Tibial nerve (tissue), 4 donors: ENCODE measurements at regions not wholly inside any gene's neighbourhood (a gene's known extent, or its start where the extent isn't known, plus 50 kb on each side); places are given as distances from the start of the nearest gene placed in this dataset.

Experiments used
- CTCF ChIP-seq, 5 experiments: fragments of 200-600 bp in 3 of 5; fragments of 450-650 bp in 2 of 5; sonication (generic) in 3 of 5; IDR thresholded peaks; one replicate each; pipeline ENCODE4 v1.5.1; 2016 to 2019; ENCODE audit warnings: antibody characterized with exemption in 5 of 5, mild to moderate bottlenecking in 3 of 5, moderate library complexity in 2 of 5
- EP300 ChIP-seq, 2 donors: sonication (generic); formaldehyde crosslinking; IDR thresholded peaks; one replicate each; pipeline ENCODE4 v1.6.1; 2017; ENCODE audit warnings: antibody characterized with exemption in 2 of 2, mild to moderate bottlenecking in 1 of 2
- POLR2A ChIP-seq, 2 donors: fragments of 450-650 bp; IDR thresholded peaks; one replicate each; pipeline ENCODE4 v1.6.1; 2017; ENCODE audit warnings: antibody characterized with exemption in 2 of 2, mild to moderate bottlenecking in 2 of 2, moderate library complexity in 2 of 2

DNA sequence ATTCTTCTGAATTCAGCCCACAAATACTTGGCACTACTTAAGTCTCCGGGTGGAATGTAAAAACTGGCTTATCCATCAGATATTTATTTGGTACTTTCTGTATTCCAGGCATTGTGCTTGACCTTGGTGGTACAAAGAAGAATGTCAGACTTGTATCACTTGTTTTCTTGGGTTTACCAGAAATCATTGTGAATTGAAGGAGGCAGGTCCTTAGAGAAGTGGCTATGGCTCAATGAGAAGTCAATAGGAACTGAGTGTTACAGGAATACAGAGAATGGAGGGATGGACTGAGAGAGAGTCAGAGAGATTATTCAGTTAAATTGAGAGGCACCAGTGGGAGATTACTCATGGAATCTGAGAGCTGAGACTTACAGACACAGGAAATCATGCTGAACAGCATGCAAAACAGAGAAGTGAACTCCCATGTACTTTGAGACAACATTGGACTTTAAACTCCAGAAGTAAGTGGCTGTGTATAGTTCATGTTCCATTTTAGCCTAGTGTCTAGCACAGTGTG, 704.1 kb downstream of the CDH11 start:
- TF ChIP-seq CTCF (IDR thresholded peaks at IDR 0.05) = no peak
- no peak for TF ChIP-seq POLR2A (IDR thresholded peaks at IDR 0.05)
- TF ChIP-seq EP300 (IDR thresholded peaks at IDR 0.05) = peak in 1 of 2 donors; percentile 18
